ENCODE measurements at regions not wholly inside any gene's neighbourhood (a gene's known extent, or its start where the extent isn't known, plus 50 kb on each side); places are given as distances from the start of the nearest gene placed in this dataset.

GRCh38 chr22:27151407-27151806 is 494.0 kb downstream of the MIAT start (continued):
- TF ChIP-seq CSRNP3 (CRISPR knock-in tag; IDR thresholded peaks at IDR 0.05), result no peak
- no peak for TF ChIP-seq PPARA (CRISPR knock-in tag; IDR thresholded peaks at IDR 0.05; ENCODE audit: borderline replicate concordance)
- no peak for TF ChIP-seq TSHZ2 (CRISPR knock-in tag; IDR thresholded peaks at IDR 0.05)
- no peak for TF ChIP-seq TCF4 (CRISPR knock-in tag; IDR thresholded peaks at IDR 0.05; ENCODE audit: borderline replicate concordance)
- no peak for TF ChIP-seq ZNF8 (CRISPR knock-in tag; IDR thresholded peaks at IDR 0.05)

- no peak for ATAC-seq
- TF ChIP-seq ZNF70 (CRISPR knock-in tag; IDR thresholded peaks at IDR 0.05), result no peak
Observed at GRCh38 chr22:27152033-27152432, 494.6 kb downstream of the MIAT start.

- TF ChIP-seq SNAI2 (CRISPR knock-in tag; IDR thresholded peaks at IDR 0.05), result no peak
- TF ChIP-seq ESRRG (CRISPR knock-in tag; IDR thresholded peaks at IDR 0.05), result no peak
- TF ChIP-seq CSRNP3 (CRISPR knock-in tag; IDR thresholded peaks at IDR 0.05), result no peak
- no peak for TF ChIP-seq ZC3H10 (CRISPR knock-in tag; IDR thresholded peaks at IDR 0.05)
- no peak for TF ChIP-seq TCF4 (CRISPR knock-in tag; IDR thresholded peaks at IDR 0.05; ENCODE audit: borderline replicate concordance)
- no peak for TF ChIP-seq TOX (CRISPR knock-in tag; IDR thresholded peaks at IDR 0.05; ENCODE audit: borderline replicate concordance)
- TF ChIP-seq ISL1 (CRISPR knock-in tag; IDR thresholded peaks at IDR 0.05), result no peak
- TF ChIP-seq GLIS3 (CRISPR knock-in tag; IDR thresholded peaks at IDR 0.05), result no peak
- TF ChIP-seq ZFP30 (CRISPR knock-in tag; IDR thresholded peaks at IDR 0.05), result no peak
- TF ChIP-seq BACH2 (CRISPR knock-in tag; IDR thresholded peaks at IDR 0.05; ENCODE audit: borderline replicate concordance), result no peak
- TF ChIP-seq ZFP3 (CRISPR knock-in tag; IDR thresholded peaks at IDR 0.05), result no peak
- TF ChIP-seq ZNF70 (CRISPR knock-in tag; IDR thresholded peaks at IDR 0.05), result no peak
- no peak for TF ChIP-seq RARB (CRISPR knock-in tag; IDR thresholded peaks at IDR 0.05)
- ATAC-seq, result no peak
Observed at GRCh38 chr22:27152883-27153282, 495.5 kb downstream of the MIAT start.

GRCh38 chr22:27153386-27153785 is 496.0 kb downstream of the MIAT start:
- no peak for ATAC-seq
- TF ChIP-seq OSR1 (CRISPR knock-in tag; IDR thresholded peaks at IDR 0.05), result no peak
- TF ChIP-seq ISL1 (CRISPR knock-in tag; IDR thresholded peaks at IDR 0.05), result no peak

GRCh38 chr22:27154717-27155116 is 497.3 kb downstream of the MIAT start:
- TF ChIP-seq PPARA (CRISPR knock-in tag; IDR thresholded peaks at IDR 0.05; ENCODE audit: borderline replicate concordance) (no peak), TSHZ2 (CRISPR knock-in tag; IDR thresholded peaks at IDR 0.05) (no peak), ESRRG (CRISPR knock-in tag; IDR thresholded peaks at IDR 0.05) (no peak), ISL1 (CRISPR knock-in tag; IDR thresholded peaks at IDR 0.05) (no peak), TCF4 (CRISPR knock-in tag; IDR thresholded peaks at IDR 0.05; ENCODE audit: borderline replicate concordance) (no peak)
- ATAC-seq, result no peak
